Endothelial cell of umbilical vein (primary cell): ENCODE measurements at regions not wholly inside any gene's neighbourhood (a gene's known extent, or its start where the extent isn't known, plus 50 kb on each side); places are given as distances from the start of the nearest gene placed in this dataset.

ENCODE experiments used
- BruUV-seq: library from RNA; stranded (reverse); fragments of 400-500 nt; replicated peaks from 2 replicates; lab custom pipeline; 2021; lab: Mats Ljungman, UMichigan
- CTCF ChIA-PET: fragments of 300-600, 350-600 bp; sonication (Branson Sonifier 250); formaldehyde crosslinking; loops from one replicate; lab custom pipeline; 2021; ENCODE audit warnings: antibody characterized with exemption, inconsistent platforms; lab: Charles Lee
- POLR2A ChIA-PET: fragments of 300-600, 350-600 bp; sonication (Branson Sonifier 250); formaldehyde crosslinking; loops from one replicate; lab custom pipeline; 2021; ENCODE audit warnings: antibody characterized with exemption, inconsistent platforms; lab: Charles Lee
- DNase-seq: peaks from one replicate; pipeline ENCODE4 v3.0.0-alpha.2; 2011; ENCODE audit warnings: low read depth, low spot score
- FAIRE-seq: peaks from 2 replicates; lab custom pipeline; 2011; peaks lifted over from hg19 to GRCh38; lab: Jason Lieb, UNC
- H2AFZ ChIP-seq: 2 replicates; pipeline ENCODE4 v1.6.0; 2012; ENCODE audit warnings: low read depth, low read length, control low read depth, inconsistent platforms
- H3K27ac ChIP-seq: 2 replicates; pipeline ENCODE4 v1.5.1; 2011; ENCODE audit warnings: low read depth, mild to moderate bottlenecking, control low read depth, low read length, moderate library complexity; ENCODE audit not compliant: insufficient read depth
- H3K27me3 ChIP-seq, 2 experiments: 2 replicates each; pipeline versions ENCODE4 v1.6.0 to v1.6.1; 2011; ENCODE audit warnings: low read length in 2 of 2, mixed read lengths in 1 of 2; ENCODE audit not compliant: control insufficient read depth in 2 of 2, insufficient read depth in 2 of 2
- H3K36me3 ChIP-seq, 2 experiments: 2 replicates in 1 of 2; 3 replicates in 1 of 2; pipeline ENCODE4 v1.5.1; 2011; ENCODE audit warnings: low read length in 2 of 2, mild to moderate bottlenecking in 1 of 2, moderate library complexity in 1 of 2; ENCODE audit not compliant: control insufficient read depth in 2 of 2, insufficient read depth in 2 of 2; ENCODE audit errors: extremely low read depth in 1 of 2
- H3K4me1 ChIP-seq: 3 replicates; pipeline ENCODE4 v1.5.1; 2011; ENCODE audit warnings: mild to moderate bottlenecking, low read length; ENCODE audit not compliant: control insufficient read depth, insufficient read depth; ENCODE audit errors: extremely low read depth
- H3K4me2 ChIP-seq: 2 replicates; pipeline ENCODE4 v1.6.1; 2011; ENCODE audit warnings: low read length, control low read depth, mixed read lengths; ENCODE audit not compliant: insufficient read depth
- H3K4me3 ChIP-seq, 3 experiments: fragments of 200-600 bp in 1 of 3; sonication (generic), shearing (Covaris generic) in 1 of 3; replicated peaks in 1 of 3; 2 replicates each; pipeline ENCODE4 v1.5.1; 2011 to 2016; ENCODE audit warnings: control low read depth in 3 of 3, low read length in 3 of 3, mild to moderate bottlenecking in 2 of 3, inconsistent platforms in 1 of 3, low read depth in 1 of 3, moderate library complexity in 1 of 3; ENCODE audit not compliant: insufficient read depth in 1 of 3
- H3K79me2 ChIP-seq: 2 replicates; pipeline ENCODE4 v1.6.0; 2012; ENCODE audit warnings: low read length, inconsistent platforms; ENCODE audit not compliant: control insufficient read depth, insufficient read depth
- H3K9ac ChIP-seq: replicated peaks from 2 replicates; pipeline ENCODE3; 2011; ENCODE audit warnings: low read length, control low read depth; ENCODE audit not compliant: insufficient read depth; ENCODE audit errors: extremely low read depth
- H3K9me1 ChIP-seq: replicated peaks from 3 replicates; pipeline ENCODE4 v1.6.0; 2011; ENCODE audit warnings: mild to moderate bottlenecking, low read length; ENCODE audit not compliant: control insufficient read depth, insufficient read depth; ENCODE audit errors: extremely low read depth
- H3K9me3 ChIP-seq: replicated peaks from 2 replicates; pipeline ENCODE4 v1.5.1; 2012; ENCODE audit warnings: low read length, inconsistent platforms; ENCODE audit not compliant: control insufficient read depth, insufficient read depth
- H4K20me1 ChIP-seq: replicated peaks from 2 replicates; pipeline ENCODE3; 2011; ENCODE audit warnings: mild to moderate bottlenecking, low read length; ENCODE audit not compliant: control insufficient read depth, insufficient read depth; ENCODE audit errors: extremely low read depth
- CTCF ChIP-seq, 2 donors: IDR thresholded peaks; 1 replicate in 1 of 2; 2 replicates in 1 of 2; pipeline ENCODE4 v1.5.1; 2011; ENCODE audit warnings: low read length in 2 of 2, mild to moderate bottlenecking in 2 of 2, moderate library complexity in 2 of 2, control low read depth in 1 of 2, inconsistent platforms in 1 of 2, low read depth in 1 of 2; ENCODE audit not compliant: insufficient read depth in 1 of 2; ENCODE audit errors: extremely low read depth in 1 of 2
- EZH2 ChIP-seq: IDR thresholded peaks from 2 replicates; pipeline ENCODE4 v1.6.1; 2012; ENCODE audit warnings: borderline replicate concordance, low read depth, mild to moderate bottlenecking, moderate library complexity, low read length, inconsistent platforms; ENCODE audit not compliant: severe bottlenecking
- FOS ChIP-seq: IDR thresholded peaks from 2 replicates; pipeline ENCODE4 v1.6.1; 2011; ENCODE audit warnings: mild to moderate bottlenecking, low read length, moderate library complexity, borderline replicate concordance; ENCODE audit not compliant: insufficient read depth
- GATA2 ChIP-seq: IDR thresholded peaks from 2 replicates; pipeline ENCODE4 v1.7.0; 2011; ENCODE audit warnings: low read depth, mild to moderate bottlenecking, moderate library complexity, mixed read lengths, low read length; ENCODE audit not compliant: insufficient read length, insufficient read depth
- JUN ChIP-seq: IDR thresholded peaks from 2 replicates; pipeline ENCODE4 v1.6.1; 2011; ENCODE audit warnings: borderline replicate concordance, low read depth; ENCODE audit not compliant: insufficient read length, insufficient read depth
- MAX ChIP-seq: IDR thresholded peaks from 2 replicates; pipeline ENCODE4 v1.6.1; 2011; ENCODE audit not compliant: insufficient read depth, insufficient read length
- MYC ChIP-seq: IDR thresholded peaks from one replicate; pipeline ENCODE4 v1.6.1; 2011; ENCODE audit warnings: mild to moderate bottlenecking, low read depth, low read length
- POLR2A ChIP-seq: IDR thresholded peaks from 2 replicates; pipeline ENCODE4 v1.6.1; 2012; ENCODE audit warnings: low read depth, mild to moderate bottlenecking, control low read depth, low read length
- POLR2AphosphoS5 ChIP-seq: IDR thresholded peaks from 2 replicates; pipeline ENCODE4 v1.6.1; 2012; ENCODE audit warnings: low read depth, mild to moderate bottlenecking, control low read depth, low read length, moderate library complexity; ENCODE audit not compliant: insufficient read depth
- dilution Hi-C: fragments of 300-500 bp; cut with MboI; formaldehyde crosslinking; loops from one replicate; pipeline ENCODE4 v1.15.0; 2019; ENCODE audit warnings: low sequenced_read_pairs; ENCODE audit not compliant: extremely low pct_ligation_motif_present
- intact Hi-C: fragments of 100-400 bp; cut with micrococcal nuclease; formaldehyde crosslinking; loops from one replicate; pipeline ENCODE4 v1.10.0; 2022

- intact Hi-C loops (loop anchor here (1.0 to 2.0 kb wide), 3 partner anchors 867 to 1554 kb away; no protein-coding TSS in a partner anchor), dilution Hi-C loops (no loop called here)
- FAIRE-seq = no peak
- Histone ChIP-seq H3K9me3 (no peaks in the 10 kb centered on the region), H3K9ac (no peak overlapping the region), H3K4me2 (no peak overlapping the region), H3K27ac (no peak overlapping the region), H3K27me3 (peaks cover 0 to 7% of the 10 kb centered on the region in 2 experiments), H2AFZ (no peak overlapping the region), H3K36me3 (no peaks in the 10 kb centered on the region), H4K20me1 (no peaks in the 10 kb centered on the region), H3K79me2 (no peaks in the 10 kb centered on the region), H3K4me1 (no peaks in the 10 kb centered on the region), H3K4me3 (no peak overlapping the region), H3K9me1 (no peaks in the 10 kb centered on the region)
- ChIA-PET CTCF (interaction anchor here (0.6 to 6.2 kb wide), 18 partner anchors 9 to 1556 kb away, joined by 3 to 136 read pairs (median 4); no protein-coding TSS in a partner anchor), POLR2A (no interaction called here)
- DNase-seq = no peak
- BruUV-seq = no TSS peak
- TF ChIP-seq CTCF (IDR thresholded peaks at IDR 0.05; ENCODE audit: extremely low read depth in 1 of 2, insufficient read depth in 1 of 2, low read depth in 1 of 2, low read length in 2 of 2) (no peak), MAX (no peak), POLR2AphosphoS5 (no peak), EZH2 (no peak), GATA2 (no peak), FOS (no peak), JUN (no peak), POLR2A (no peak), MYC (no peak)
Observed at GRCh38 chr19:32223595-32224370, 121.6 kb upstream of the ZNF507 start.
